Neural progenitor cell (in vitro differentiated cells): ENCODE measurements at regions not wholly inside any gene's neighbourhood (a gene's known extent, or its start where the extent isn't known, plus 50 kb on each side); places are given as distances from the start of the nearest gene placed in this dataset.
A peak's percentile ranks its signal among the peaks of the same experiment; 100 is the strongest.

ENCODE experiments used
- DNase-seq: peaks from one replicate; pipeline ENCODE4 v3.0.0-alpha.2; 2016; ENCODE audit warnings: low spot score
- H2AFZ ChIP-seq: fragments of 200-600 bp; sonication (generic); replicated peaks from 2 replicates; pipeline ENCODE4 v1.6.1; 2016; ENCODE audit warnings: antibody characterized with exemption
- H3F3A ChIP-seq: fragments of 200-600 bp; sonication (generic); 2 replicates; pipeline ENCODE4 v1.6.1; 2016; ENCODE audit warnings: antibody characterized with exemption, low read depth
- H3K27ac ChIP-seq: fragments of 200-600 bp; sonication (generic); 2 replicates; pipeline ENCODE4 v1.5.1; 2016; ENCODE audit warnings: mild to moderate bottlenecking
- H3K27me3 ChIP-seq: fragments of 200-600 bp; sonication (generic); 2 replicates; pipeline ENCODE4 v1.6.1; 2016; ENCODE audit warnings: mild to moderate bottlenecking, moderate library complexity
- H3K36me3 ChIP-seq: fragments of 200-600 bp; sonication (generic); 2 replicates; pipeline ENCODE4 v1.5.1; 2016
- H3K4me1 ChIP-seq: fragments of 200-600 bp; sonication (generic); 2 replicates; pipeline ENCODE4 v1.6.1; 2016; ENCODE audit warnings: mixed run types
- H3K4me2 ChIP-seq: fragments of 200-600 bp; sonication (generic); 2 replicates; pipeline ENCODE4 v1.6.1; 2016
- H3K4me3 ChIP-seq: fragments of 200-600 bp; sonication (generic); 2 replicates; pipeline ENCODE4 v1.5.1; 2016
- H3K79me2 ChIP-seq: fragments of 200-600 bp; sonication (generic); 2 replicates; pipeline ENCODE4 v1.6.1; 2016; ENCODE audit warnings: low read depth
- H3K9ac ChIP-seq: fragments of 200-600 bp; sonication (generic); 2 replicates; pipeline ENCODE4 v1.6.1; 2016
- H3K9me3 ChIP-seq: fragments of 200-600 bp; sonication (generic); 2 replicates; pipeline ENCODE4 v1.5.1; 2016; ENCODE audit warnings: low read depth
- H4K20me1 ChIP-seq: fragments of 200-600 bp; sonication (generic); 2 replicates; pipeline ENCODE4 v1.6.1; 2016; ENCODE audit warnings: low read depth
- H3K27ac Mint-ChIP-seq: 3 replicates; pipeline ENCODE4 v1.8.0; 2021; ENCODE audit warnings: mixed read lengths
- H3K27me3 Mint-ChIP-seq: 2 replicates; pipeline ENCODE4 v1.8.0; 2022; ENCODE audit warnings: low read depth, mild to moderate bottlenecking, inconsistent platforms, moderate library complexity, mixed read lengths; ENCODE audit not compliant: insufficient read depth
- H3K36me3 Mint-ChIP-seq: 3 replicates; pipeline ENCODE4 v1.8.0; 2021; ENCODE audit warnings: mixed read lengths
- H3K4me1 Mint-ChIP-seq: 3 replicates; pipeline ENCODE4 v1.8.0; 2021; ENCODE audit warnings: mixed read lengths
- H3K4me3 Mint-ChIP-seq: 3 replicates; pipeline ENCODE4 v1.8.0; 2021; ENCODE audit warnings: mild to moderate bottlenecking, moderate library complexity, mixed read lengths
- H3K9me3 Mint-ChIP-seq: 3 replicates; pipeline ENCODE4 v1.8.0; 2020; ENCODE audit warnings: mixed read lengths
- CTCF ChIP-seq: fragments of 200-600 bp; sonication (generic); IDR thresholded peaks from 2 replicates; pipeline ENCODE4 v1.5.1; 2017; ENCODE audit warnings: antibody characterized with exemption, mild to moderate bottlenecking
- EZH2 ChIP-seq: fragments of 200-600 bp; sonication (generic); IDR thresholded peaks from 2 replicates; pipeline ENCODE4 v1.6.1; 2017; ENCODE audit warnings: antibody characterized with exemption, mild to moderate bottlenecking, moderate library complexity
- EZH2phosphoT487 ChIP-seq: fragments of 200-600 bp; sonication (generic); IDR thresholded peaks from 2 replicates; pipeline ENCODE4 v1.6.1; 2017; ENCODE audit warnings: antibody characterized with exemption

- Mint-ChIP-seq H3K4me3 (no peak overlapping the region), H3K27ac (no peak overlapping the region), H3K27me3 (peaks cover 2% of the 10 kb centered on the region), H3K36me3 (no peaks in the 10 kb centered on the region), H3K4me1 (no peaks in the 10 kb centered on the region), H3K9me3 (no peaks in the 10 kb centered on the region)
- no peaks in the 10 kb centered on the region for H4K20me1 ChIP-seq
- no peaks in the 10 kb centered on the region for H3K36me3 ChIP-seq
- no peaks in the 10 kb centered on the region for H3K4me1 ChIP-seq
- DNase-seq = no peak
- H3K9ac ChIP-seq = no peak overlapping the region
- no peaks in the 10 kb centered on the region for H3F3A ChIP-seq
- no peak for TF ChIP-seq CTCF
- no peak for TF ChIP-seq EZH2
- TF ChIP-seq EZH2phosphoT487 = no peak
- H3K4me3 ChIP-seq = no peak overlapping the region
- no peaks in the 10 kb centered on the region for H3K79me2 ChIP-seq
- H2AFZ ChIP-seq = no peak overlapping the region
- no peak overlapping the region for H3K27ac ChIP-seq
- no peak overlapping the region for H3K4me2 ChIP-seq
- no peaks in the 10 kb centered on the region for H3K9me3 ChIP-seq
- H3K27me3 ChIP-seq = no peaks in the 10 kb centered on the region
Observed at GRCh38 chr5:56722317-56722716, 93.0 kb upstream of the MAP3K1 start.

DNA sequence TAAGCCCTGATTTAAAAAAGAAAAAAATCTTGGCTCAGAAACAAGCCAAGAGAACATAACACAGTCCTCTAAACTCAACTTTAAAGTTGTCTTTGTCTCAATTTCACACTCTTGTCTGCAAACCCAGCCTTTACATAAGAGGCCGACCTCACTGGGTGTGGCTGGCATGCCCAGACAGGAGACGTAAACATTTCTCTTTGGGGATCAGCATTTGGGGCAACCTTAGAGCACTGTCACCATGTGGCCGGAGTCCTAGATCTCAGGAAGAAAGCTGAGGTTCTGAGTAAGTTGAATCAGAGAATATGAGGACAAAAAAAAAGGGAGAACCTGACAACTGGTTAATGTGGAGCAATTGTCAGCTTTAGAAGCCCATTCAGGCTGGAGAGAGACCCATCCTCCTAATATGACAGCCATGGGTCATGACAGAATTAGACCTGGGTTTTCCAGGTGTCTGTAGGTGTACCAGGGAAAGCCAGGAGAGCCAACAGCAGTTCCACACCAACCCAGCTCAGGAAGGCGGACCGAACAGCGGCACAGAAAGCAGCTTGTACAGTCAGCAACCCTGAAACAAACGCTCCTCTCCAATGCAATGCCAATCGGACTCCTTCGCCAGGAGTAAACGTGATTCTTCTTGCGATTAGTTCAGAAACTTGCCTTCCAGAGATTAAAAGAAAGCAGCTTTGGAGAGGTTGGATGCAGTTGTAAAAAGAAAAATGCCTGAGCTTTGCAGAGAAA lies 97.9 kb upstream of the MAP3K1 start:
- no peaks in the 10 kb centered on the region for H3K79me2 ChIP-seq
- Mint-ChIP-seq H3K4me3 (no peak overlapping the region), H3K36me3 (no peaks in the 10 kb centered on the region), H3K27ac (no peak overlapping the region), H3K4me1 (no peaks in the 10 kb centered on the region), H3K27me3 (no peaks in the 10 kb centered on the region), H3K9me3 (no peaks in the 10 kb centered on the region)
- no peak overlapping the region for H3K9ac ChIP-seq
- no peak overlapping the region for H3K4me2 ChIP-seq
- no peaks in the 10 kb centered on the region for H4K20me1 ChIP-seq
- no peaks in the 10 kb centered on the region for H3K9me3 ChIP-seq
- peaks cover 21% of the 10 kb centered on the region for H3K4me1 ChIP-seq
- no peak for DNase-seq
- H3K4me3 ChIP-seq = no peak overlapping the region
- peak overlapping the region; percentile 43 for H2AFZ ChIP-seq
- H3K27me3 ChIP-seq = no peaks in the 10 kb centered on the region
- TF ChIP-seq EZH2phosphoT487 = no peak
- TF ChIP-seq CTCF = no peak
- no peak overlapping the region for H3K27ac ChIP-seq
- H3F3A ChIP-seq = no peaks in the 10 kb centered on the region
- no peaks in the 10 kb centered on the region for H3K36me3 ChIP-seq

- H3K9me3 ChIP-seq = no peaks in the 10 kb centered on the region
- H3K4me2 ChIP-seq = no peak overlapping the region
- H4K20me1 ChIP-seq = no peaks in the 10 kb centered on the region
- no peaks in the 10 kb centered on the region for H3F3A ChIP-seq
- no peaks in the 10 kb centered on the region for H3K36me3 Mint-ChIP-seq
- TF ChIP-seq EZH2 (no peak), EZH2phosphoT487 (no peak), CTCF (no peak)
- H3K9ac ChIP-seq = no peak overlapping the region
- H3K27me3 Mint-ChIP-seq = no peaks in the 10 kb centered on the region
- H3K4me3 Mint-ChIP-seq = no peak overlapping the region
- H3K9me3 Mint-ChIP-seq = no peaks in the 10 kb centered on the region
- H3K27ac Mint-ChIP-seq = no peak overlapping the region
- H3K4me1 Mint-ChIP-seq = no peaks in the 10 kb centered on the region
- H3K4me1 ChIP-seq = peaks cover 21% of the 10 kb centered on the region
- no peak overlapping the region for H3K4me3 ChIP-seq
- DNase-seq = no peak
- H3K27me3 ChIP-seq = no peaks in the 10 kb centered on the region
- no peak overlapping the region for H2AFZ ChIP-seq
- H3K36me3 ChIP-seq = no peaks in the 10 kb centered on the region
- H3K27ac ChIP-seq = no peak overlapping the region
- H3K79me2 ChIP-seq = no peaks in the 10 kb centered on the region
Observed at GRCh38 chr5:56715986-56716385, 99.4 kb upstream of the MAP3K1 start.
